Neural cell (in vitro differentiated cells): ENCODE measurements at regions not wholly inside any gene's neighbourhood (a gene's known extent, or its start where the extent isn't known, plus 50 kb on each side); places are given as distances from the start of the nearest gene placed in this dataset.

ENCODE experiments used
- H2AFZ ChIP-seq: fragments of 200-600, 300-800 bp; sonication (generic), shearing (Covaris generic); 2 replicates; pipeline ENCODE4 v1.6.0; 2014; ENCODE audit warnings: low read depth, mild to moderate bottlenecking, antibody characterized with exemption, low read length, moderate library complexity
- H3F3A ChIP-seq: fragments of 200-600 bp; shearing (Covaris generic); 2 replicates; pipeline ENCODE4 v1.6.1; 2016; ENCODE audit warnings: mild to moderate bottlenecking, moderate library complexity, mixed read lengths, antibody characterized with exemption, low read length; ENCODE audit not compliant: insufficient read depth, poor library complexity, severe bottlenecking
- H3K27ac ChIP-seq: fragments of 200-600, 300-800 bp; sonication (generic), shearing (Covaris generic); 2 replicates; pipeline ENCODE4 v1.5.1; 2014; ENCODE audit warnings: mild to moderate bottlenecking, low read length, moderate library complexity
- H3K27me3 ChIP-seq: fragments of 300-800, 200-600 bp; sonication (generic), shearing (Covaris generic); 2 replicates; pipeline ENCODE4 v1.6.0; 2014; ENCODE audit warnings: mild to moderate bottlenecking, low read depth, low read length, moderate library complexity; ENCODE audit not compliant: insufficient read depth
- H3K36me3 ChIP-seq: fragments of 300-800, 200-600 bp; sonication (generic), shearing (Covaris generic); 2 replicates; pipeline ENCODE4 v1.5.1; 2014; ENCODE audit warnings: mild to moderate bottlenecking, antibody characterized with exemption, low read length, moderate library complexity; ENCODE audit not compliant: insufficient read depth
- H3K4me2 ChIP-seq: fragments of 300-800, 200-600 bp; sonication (generic), shearing (Covaris generic); 2 replicates; pipeline ENCODE4 v1.6.0; 2014; ENCODE audit warnings: mild to moderate bottlenecking, low read length
- H3K4me3 ChIP-seq: fragments of 300-800, 200-600 bp; sonication (generic), shearing (Covaris generic); 2 replicates; pipeline ENCODE4 v1.5.1; 2014; ENCODE audit warnings: mild to moderate bottlenecking, low read length, moderate library complexity
- H3K79me2 ChIP-seq: fragments of 200-600 bp; shearing (Covaris generic); replicated peaks from 2 replicates; pipeline ENCODE4 v1.6.0; 2014; ENCODE audit warnings: mild to moderate bottlenecking, low read length, moderate library complexity; ENCODE audit not compliant: insufficient read depth
- H3K9ac ChIP-seq: fragments of 300-800, 200-600 bp; sonication (generic), shearing (Covaris generic); 2 replicates; pipeline ENCODE4 v1.6.1; 2016; ENCODE audit warnings: mild to moderate bottlenecking, low read length, mixed read lengths
- H3K9me2 ChIP-seq: fragments of 200-600 bp; shearing (Covaris generic); 2 replicates; pipeline ENCODE4 v1.6.1; 2016; ENCODE audit warnings: mild to moderate bottlenecking, low read length, mixed read lengths; ENCODE audit not compliant: insufficient read depth
- H3K9me3 ChIP-seq: fragments of 200-600, 300-800 bp; sonication (generic), shearing (Covaris generic); 2 replicates; pipeline ENCODE4 v1.6.1; 2016; ENCODE audit warnings: mild to moderate bottlenecking, mixed run types, low read length, moderate library complexity, mixed read lengths
- H4K20me1 ChIP-seq: fragments of 200-600 bp; shearing (Covaris generic); 2 replicates; pipeline ENCODE4 v1.6.1; 2016; ENCODE audit warnings: mild to moderate bottlenecking, mixed run types; ENCODE audit not compliant: insufficient read depth
- CTCF ChIP-seq: fragments of 450-650 bp; IDR thresholded peaks from 2 replicates; pipeline ENCODE4 v1.5.1; 2014; ENCODE audit warnings: antibody characterized with exemption, mild to moderate bottlenecking, moderate library complexity; ENCODE audit not compliant: poor library complexity, severe bottlenecking
- EP300 ChIP-seq: fragments of 450-650 bp; conservative IDR thresholded peaks from 2 replicates; pipeline ENCODE4 v1.6.1; 2014; ENCODE audit warnings: antibody characterized with exemption, mild to moderate bottlenecking, moderate library complexity; ENCODE audit not compliant: poor library complexity, severe bottlenecking
- EZH2 ChIP-seq: fragments of 200-600, 300-800 bp; shearing (Covaris generic), sonication (generic); IDR thresholded peaks from 2 replicates; pipeline ENCODE4 v1.6.1; 2014; ENCODE audit warnings: antibody characterized with exemption, low read length, borderline replicate concordance, mild to moderate bottlenecking; ENCODE audit not compliant: insufficient read depth, poor library complexity, severe bottlenecking
- MXI1 ChIP-seq: fragments of 450-650 bp; conservative IDR thresholded peaks from 2 replicates; pipeline ENCODE4 v1.6.1; 2014; ENCODE audit warnings: antibody characterized with exemption, mild to moderate bottlenecking; ENCODE audit not compliant: poor library complexity, severe bottlenecking
- POLR2AphosphoS5 ChIP-seq: IDR thresholded peaks from 2 replicates; pipeline ENCODE4 v1.6.1; 2012
- RAD21 ChIP-seq: fragments of 450-650 bp; conservative IDR thresholded peaks from 2 replicates; pipeline ENCODE4 v1.6.1; 2014; ENCODE audit warnings: antibody characterized with exemption, mild to moderate bottlenecking, moderate library complexity
- SMC3 ChIP-seq: fragments of 450-650 bp; conservative IDR thresholded peaks from 2 replicates; pipeline ENCODE4 v1.6.1; 2014; ENCODE audit warnings: antibody characterized with exemption, mild to moderate bottlenecking, moderate library complexity; ENCODE audit not compliant: poor library complexity
- TAF1 ChIP-seq: IDR thresholded peaks from 2 replicates; pipeline ENCODE4 v1.6.1; 2012; ENCODE audit warnings: low read depth
- TF ChIP-seq, protein P1 (sequence below): IDR thresholded peaks from 2 replicates; pipeline ENCODE4 v1.6.1; 2012; ENCODE audit warnings: borderline replicate concordance

GRCh38 chr6:138716013-138716412 lies 57.6 kb upstream of the CCDC28A start:
- H3K4me3 ChIP-seq, result no peak overlapping the region
- no peak overlapping the region for H3K9ac ChIP-seq
- H3K79me2 ChIP-seq, result no peaks in the 10 kb centered on the region
- no peaks in the 10 kb centered on the region for H3K27me3 ChIP-seq
- no peaks in the 10 kb centered on the region for H3F3A ChIP-seq
- H3K4me2 ChIP-seq, result no peak overlapping the region
- no peaks in the 10 kb centered on the region for H3K36me3 ChIP-seq
- TF ChIP-seq EP300 (no peak), RAD21 (no peak), MXI1 (no peak), TAF1 (no peak), EZH2 (no peak), SMC3 (no peak), CTCF (no peak), POLR2AphosphoS5 (no peak)
- TF ChIP-seq, protein P1, sequence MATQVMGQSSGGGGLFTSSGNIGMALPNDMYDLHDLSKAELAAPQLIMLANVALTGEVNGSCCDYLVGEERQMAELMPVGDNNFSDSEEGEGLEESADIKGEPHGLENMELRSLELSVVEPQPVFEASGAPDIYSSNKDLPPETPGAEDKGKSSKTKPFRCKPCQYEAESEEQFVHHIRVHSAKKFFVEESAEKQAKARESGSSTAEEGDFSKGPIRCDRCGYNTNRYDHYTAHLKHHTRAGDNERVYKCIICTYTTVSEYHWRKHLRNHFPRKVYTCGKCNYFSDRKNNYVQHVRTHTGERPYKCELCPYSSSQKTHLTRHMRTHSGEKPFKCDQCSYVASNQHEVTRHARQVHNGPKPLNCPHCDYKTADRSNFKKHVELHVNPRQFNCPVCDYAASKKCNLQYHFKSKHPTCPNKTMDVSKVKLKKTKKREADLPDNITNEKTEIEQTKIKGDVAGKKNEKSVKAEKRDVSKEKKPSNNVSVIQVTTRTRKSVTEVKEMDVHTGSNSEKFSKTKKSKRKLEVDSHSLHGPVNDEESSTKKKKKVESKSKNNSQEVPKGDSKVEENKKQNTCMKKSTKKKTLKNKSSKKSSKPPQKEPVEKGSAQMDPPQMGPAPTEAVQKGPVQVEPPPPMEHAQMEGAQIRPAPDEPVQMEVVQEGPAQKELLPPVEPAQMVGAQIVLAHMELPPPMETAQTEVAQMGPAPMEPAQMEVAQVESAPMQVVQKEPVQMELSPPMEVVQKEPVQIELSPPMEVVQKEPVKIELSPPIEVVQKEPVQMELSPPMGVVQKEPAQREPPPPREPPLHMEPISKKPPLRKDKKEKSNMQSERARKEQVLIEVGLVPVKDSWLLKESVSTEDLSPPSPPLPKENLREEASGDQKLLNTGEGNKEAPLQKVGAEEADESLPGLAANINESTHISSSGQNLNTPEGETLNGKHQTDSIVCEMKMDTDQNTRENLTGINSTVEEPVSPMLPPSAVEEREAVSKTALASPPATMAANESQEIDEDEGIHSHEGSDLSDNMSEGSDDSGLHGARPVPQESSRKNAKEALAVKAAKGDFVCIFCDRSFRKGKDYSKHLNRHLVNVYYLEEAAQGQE, result no peak
- no peaks in the 10 kb centered on the region for H3K9me3 ChIP-seq
- H2AFZ ChIP-seq, result no peak overlapping the region
- H4K20me1 ChIP-seq, result no peaks in the 10 kb centered on the region
- no peak overlapping the region for H3K27ac ChIP-seq
- H3K9me2 ChIP-seq, result no peaks in the 10 kb centered on the region

- Histone ChIP-seq H3K27me3 (no peaks in the 10 kb centered on the region), H3K4me2 (no peak overlapping the region), H3K4me3 (no peak overlapping the region), H3K36me3 (no peaks in the 10 kb centered on the region), H3K9ac (no peak overlapping the region), H3K9me3 (no peaks in the 10 kb centered on the region), H2AFZ (no peak overlapping the region), H3K27ac (no peak overlapping the region), H4K20me1 (no peaks in the 10 kb centered on the region), H3K9me2 (no peaks in the 10 kb centered on the region), H3K79me2 (no peaks in the 10 kb centered on the region), H3F3A (no peaks in the 10 kb centered on the region)
- TF ChIP-seq TAF1 (no peak), SMC3 (no peak), CTCF (no peak), EP300 (no peak), RAD21 (no peak), EZH2 (no peak), MXI1 (no peak), POLR2AphosphoS5 (no peak)
- TF ChIP-seq, protein P1, result no peak
Measured at GRCh38 chr6:138716971-138717665, 56.5 kb upstream of the CCDC28A start.
